GM21515 (cell line): ENCODE measurements at regions not wholly inside any gene's neighbourhood (a gene's known extent, or its start where the extent isn't known, plus 50 kb on each side); places are given as distances from the start of the nearest gene placed in this dataset.

Source experiments
- ATAC-seq: cut with Tn5 transposase; IDR thresholded peaks from one replicate; pipeline ENCODE4 v1.9.1; 2021; ENCODE audit not compliant: unreplicated experiment

GRCh38 chr18:51637881-51638280 lies 440.4 kb upstream of the MEX3C start:
- ATAC-seq: no peak

GRCh38 chr18:51639541-51639940 lies 442.1 kb upstream of the MEX3C start:
- ATAC-seq: no peak

- ATAC-seq: no peak
These were observed 446.0 kb upstream of the MEX3C start for GRCh38 chr18:51643483-51643882.

- ATAC-seq: no peak
These were observed 448.1 kb upstream of the MEX3C start for GRCh38 chr18:51645607-51646006.

- ATAC-seq: no peak
These were observed 449.9 kb upstream of the MEX3C start for GRCh38 chr18:51647346-51647745.

- ATAC-seq: no peak
These were observed 450.5 kb upstream of the MEX3C start for GRCh38 chr18:51647942-51648341.

- no peak for ATAC-seq
These were observed 452.3 kb upstream of the MEX3C start for GRCh38 chr18:51649796-51650195.

GRCh38 chr18:51651761-51652160 lies 454.3 kb upstream of the MEX3C start:
- no peak for ATAC-seq

GRCh38 chr18:51653507-51654213 lies 456.2 kb upstream of the MEX3C start:
- no peak for ATAC-seq

GRCh38 chr18:51654488-51655326 lies 457.2 kb upstream of the MEX3C start:
- ATAC-seq: peak; percentile 73

GRCh38 chr18:51655327-51655698 lies 457.8 kb upstream of the MEX3C start:
- peak; percentile 82 for ATAC-seq

- ATAC-seq: no peak
These were observed 458.8 kb upstream of the MEX3C start for GRCh38 chr18:51656249-51656648.

- ATAC-seq: no peak
These were observed 461.0 kb upstream of the MEX3C start for GRCh38 chr18:51658436-51658835.

GRCh38 chr18:51659781-51660180 lies 462.3 kb upstream of the MEX3C start:
- no peak for ATAC-seq

- ATAC-seq: no peak
These were observed 462.8 kb upstream of the MEX3C start for GRCh38 chr18:51660188-51660715.

GRCh38 chr18:51664236-51664635 lies 466.8 kb upstream of the MEX3C start:
- ATAC-seq: no peak

- no peak for ATAC-seq
These were observed 469.3 kb upstream of the MEX3C start for GRCh38 chr18:51666763-51667191.

GRCh38 chr18:51668101-51668500 lies 470.6 kb upstream of the MEX3C start:
- ATAC-seq: no peak

GRCh38 chr18:51668607-51669006 lies 471.1 kb upstream of the MEX3C start:
- ATAC-seq: no peak

- ATAC-seq: no peak
These were observed 489.1 kb upstream of the MEX3C start for GRCh38 chr18:51686590-51686989.

- no peak for ATAC-seq
These were observed 490.5 kb upstream of the MEX3C start for GRCh38 chr18:51687845-51688585.
